Adrenal gland (tissue), 9 donors: ENCODE measurements at regions not wholly inside any gene's neighbourhood (a gene's known extent, or its start where the extent isn't known, plus 50 kb on each side); places are given as distances from the start of the nearest gene placed in this dataset.

Experiments
- DNase-seq, 7 donors: peaks; one replicate each; pipeline ENCODE4 v3.0.0-alpha.2; 2019 to 2020
- H3K27ac ChIP-seq, 5 donors: fragments of 200-600 bp; sonication (generic) in 4 of 5; 1 replicate in 3 of 5; 2 replicates in 2 of 5; pipeline versions ENCODE4 v1.5.1 to v1.8.0; 2016 to 2020; ENCODE audit warnings: mild to moderate bottlenecking in 1 of 5
- H3K27me3 ChIP-seq: fragments of 200-600 bp; 2 replicates; pipeline ENCODE4 v1.8.0; 2021
- H3K36me3 ChIP-seq, 2 donors: fragments of 200-600 bp; replicated peaks in 1 of 2; 1 replicate in 1 of 2; 2 replicates in 1 of 2; pipeline versions ENCODE4 v1.5.1 to v1.8.0; 2018 to 2022
- H3K4me1 ChIP-seq, 2 donors: fragments of 200-600 bp; replicated peaks in 1 of 2; 1 replicate in 1 of 2; 2 replicates in 1 of 2; pipeline versions ENCODE4 v1.5.1 to v1.8.0; 2018 to 2021
- H3K4me3 ChIP-seq, 4 donors: fragments of 200-600 bp; sonication (generic) in 3 of 4; one replicate each; pipeline ENCODE4 v1.5.1; 2016 to 2018
- H3K9me3 ChIP-seq, 3 donors: fragments of 200-600 bp; sonication (generic) in 1 of 3; replicated peaks in 1 of 3; 1 replicate in 2 of 3; 2 replicates in 1 of 3; pipeline versions ENCODE4 v1.5.1 to v1.8.0; 2016 to 2021
- POLR2A ChIP-seq, 2 donors: fragments of 450-650 bp; IDR thresholded peaks; one replicate each; pipeline ENCODE4 v1.6.1; 2017; ENCODE audit warnings: antibody characterized with exemption in 2 of 2, mild to moderate bottlenecking in 2 of 2, moderate library complexity in 1 of 2
- WGBS, 4 donors: extraction: QIAGEN DNeasy Blood & Tissue Kit in 2 of 4; methylation state at CpG; one replicate each; pipeline versions ENCODE4 v1.1.5 to v1.1.7; 2013 to 2017; 5-methylcytosine and 5-hydroxymethylcytosine counted together
- intact Hi-C, 2 donors: fragments of 100-400 bp; cut with DNase I; formaldehyde crosslinking; loops; one replicate each; pipeline versions ENCODE4 v1.14.1 to v1.15.0; 2022 to 2023
- TF ChIP-seq, protein P1 (sequence below), 6 experiments: fragments of 450-650 bp in 4 of 6; fragments of 200-600 bp in 2 of 6; sonication (generic) in 1 of 6; IDR thresholded peaks; 1 replicate in 5 of 6; 2 replicates in 1 of 6; pipeline versions ENCODE4 v1.5.1 to v1.8.0; 2016 to 2021; ENCODE audit warnings: antibody characterized with exemption in 6 of 6, mild to moderate bottlenecking in 2 of 6, moderate library complexity in 1 of 6
- donor health status: healthy with polysubstance abuse.
- donor health status: Bipolar disorder and iron deficiency.
- donor health status: DM: yes; HTN: yes; CAD: no.
- donor health status: DM: no; HTN: no; CAD: no.
- donor health status: DM: no; HTN: no; CAD: no.

GRCh38 chr18:49727816-49728215, 85.5 kb downstream of the ACAA2 start:
- no peaks in the 10 kb centered on the region for H3K4me1 ChIP-seq
- H3K36me3 ChIP-seq = no peaks in the 10 kb centered on the region
- no peaks in the 10 kb centered on the region for H3K9me3 ChIP-seq
- TF ChIP-seq POLR2A (IDR thresholded peaks at IDR 0.05) = no peak
- H3K27me3 ChIP-seq = no peaks in the 10 kb centered on the region
- intact Hi-C loops = no loop called here
- H3K27ac ChIP-seq = no peak overlapping the region
- WGBS, 4 donors = 83 to 91% (median 87%) methylated on average over 10 of the region's 10 CpGs
- no peak for DNase-seq
- no peak overlapping the region for H3K4me3 ChIP-seq

GRCh38 chr18:49726675-49726963, 86.7 kb downstream of the ACAA2 start:
- H3K27me3 ChIP-seq = no peaks in the 10 kb centered on the region
- no peaks in the 10 kb centered on the region for H3K36me3 ChIP-seq
- TF ChIP-seq, protein P1, sequence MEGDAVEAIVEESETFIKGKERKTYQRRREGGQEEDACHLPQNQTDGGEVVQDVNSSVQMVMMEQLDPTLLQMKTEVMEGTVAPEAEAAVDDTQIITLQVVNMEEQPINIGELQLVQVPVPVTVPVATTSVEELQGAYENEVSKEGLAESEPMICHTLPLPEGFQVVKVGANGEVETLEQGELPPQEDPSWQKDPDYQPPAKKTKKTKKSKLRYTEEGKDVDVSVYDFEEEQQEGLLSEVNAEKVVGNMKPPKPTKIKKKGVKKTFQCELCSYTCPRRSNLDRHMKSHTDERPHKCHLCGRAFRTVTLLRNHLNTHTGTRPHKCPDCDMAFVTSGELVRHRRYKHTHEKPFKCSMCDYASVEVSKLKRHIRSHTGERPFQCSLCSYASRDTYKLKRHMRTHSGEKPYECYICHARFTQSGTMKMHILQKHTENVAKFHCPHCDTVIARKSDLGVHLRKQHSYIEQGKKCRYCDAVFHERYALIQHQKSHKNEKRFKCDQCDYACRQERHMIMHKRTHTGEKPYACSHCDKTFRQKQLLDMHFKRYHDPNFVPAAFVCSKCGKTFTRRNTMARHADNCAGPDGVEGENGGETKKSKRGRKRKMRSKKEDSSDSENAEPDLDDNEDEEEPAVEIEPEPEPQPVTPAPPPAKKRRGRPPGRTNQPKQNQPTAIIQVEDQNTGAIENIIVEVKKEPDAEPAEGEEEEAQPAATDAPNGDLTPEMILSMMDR (IDR thresholded peaks at IDR 0.05) = no peak
- TF ChIP-seq POLR2A (IDR thresholded peaks at IDR 0.05) = no peak
- WGBS, 4 donors = 85 to 92% (median 86%) methylated on average over 1 of the region's 1 CpG
- no peaks in the 10 kb centered on the region for H3K9me3 ChIP-seq
- no peak overlapping the region for H3K4me3 ChIP-seq
- DNase-seq = no peak
- H3K4me1 ChIP-seq = no peaks in the 10 kb centered on the region
- intact Hi-C loops = no loop called here
- H3K27ac ChIP-seq = peak overlapping the region in 2 of 5 donors; percentile 3 to 61

- H3K4me1 ChIP-seq = no peaks in the 10 kb centered on the region
- peak in 6 of 7 donors; percentile 30 to 67 (median 41) for DNase-seq
- H3K27ac ChIP-seq = peak overlapping the region in 2 of 5 donors; percentile 39 to 64
- TF ChIP-seq, protein P1 (IDR thresholded peaks at IDR 0.05) = no peak
- TF ChIP-seq POLR2A (IDR thresholded peaks at IDR 0.05) = no peak
- intact Hi-C loops = no loop called here
- no peaks in the 10 kb centered on the region for H3K27me3 ChIP-seq
- H3K4me3 ChIP-seq = no peak overlapping the region
- H3K36me3 ChIP-seq = no peaks in the 10 kb centered on the region
- WGBS, 4 donors = 62 to 74% (median 65%) methylated on average over 13 of the region's 13 CpGs
- H3K9me3 ChIP-seq = no peaks in the 10 kb centered on the region
Observed at GRCh38 chr18:49725809-49726674, 87.3 kb downstream of the ACAA2 start.

DNA sequence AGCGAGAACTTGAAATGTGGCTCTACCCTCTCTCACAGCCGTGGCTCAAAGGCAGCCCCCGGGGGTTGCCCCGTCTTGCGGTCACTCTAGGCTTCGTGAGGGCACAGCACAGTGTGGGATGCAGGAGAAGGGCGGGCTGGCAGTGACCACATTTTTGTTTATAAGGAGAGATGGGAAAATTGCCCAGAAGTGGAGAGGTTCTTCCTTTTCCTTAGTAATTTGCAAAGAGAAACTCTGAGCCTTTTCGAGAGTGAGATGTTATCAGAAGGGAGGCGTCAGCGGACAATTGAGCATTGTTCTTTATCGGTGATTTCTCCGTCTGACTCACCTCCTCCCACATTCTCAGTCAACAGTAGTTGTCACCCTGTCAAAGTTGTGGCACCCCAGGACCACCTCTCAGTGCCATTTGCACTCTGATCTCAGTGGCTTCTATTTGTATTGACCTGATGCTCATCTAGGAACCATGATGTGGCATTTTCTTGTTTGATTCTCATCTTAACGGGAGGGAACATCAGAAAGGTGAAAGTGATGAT, 89.6 kb downstream of the ACAA2 start:
- no peak overlapping the region for H3K4me3 ChIP-seq
- WGBS, 4 donors = 35 to 45% (median 37%) methylated on average over 13 of the region's 13 CpGs
- H3K27ac ChIP-seq = no peak overlapping the region
- intact Hi-C loops = no loop called here
- no peak for TF ChIP-seq POLR2A (IDR thresholded peaks at IDR 0.05)
- TF ChIP-seq, protein P1 (IDR thresholded peaks at IDR 0.05) = no peak
- H3K9me3 ChIP-seq = no peaks in the 10 kb centered on the region
- no peaks in the 10 kb centered on the region for H3K4me1 ChIP-seq
- H3K27me3 ChIP-seq = no peaks in the 10 kb centered on the region
- DNase-seq = no peak
- no peaks in the 10 kb centered on the region for H3K36me3 ChIP-seq

GRCh38 chr18:49722477-49722876, 90.9 kb downstream of the ACAA2 start:
- Histone ChIP-seq H3K9me3 (no peaks in the 10 kb centered on the region), H3K4me1 (no peaks in the 10 kb centered on the region), H3K27me3 (no peaks in the 10 kb centered on the region), H3K36me3 (no peaks in the 10 kb centered on the region), H3K27ac (no peak overlapping the region), H3K4me3 (no peak overlapping the region)
- WGBS, 4 donors = 57 to 67% (median 63%) methylated on average over 4 of the region's 4 CpGs
- intact Hi-C loops = no loop called here
- no peak for TF ChIP-seq POLR2A (IDR thresholded peaks at IDR 0.05)
- TF ChIP-seq, protein P1 (IDR thresholded peaks at IDR 0.05) = no peak
- DNase-seq = no peak
